Ectodermal cell (in vitro differentiated cells): ENCODE measurements at regions not wholly inside any gene's neighbourhood (a gene's known extent, or its start where the extent isn't known, plus 50 kb on each side); places are given as distances from the start of the nearest gene placed in this dataset.
"Not testable (repeated sequence)": the region's sequence is repeated elsewhere in the genome, so short reads cannot be mapped to it uniquely, and the experiment has no call there.

ENCODE experiments used
- H3K27ac ChIP-seq: 2 replicates; pipeline ENCODE4 v1.7.0; 2013; ENCODE audit warnings: mild to moderate bottlenecking, low read depth, low read length; ENCODE audit not compliant: insufficient read depth, poor library complexity, severe bottlenecking
- H3K27me3 ChIP-seq: 2 replicates; pipeline ENCODE4 v1.7.0; 2013; ENCODE audit warnings: mild to moderate bottlenecking, low read length; ENCODE audit not compliant: insufficient read depth, control insufficient read depth, poor library complexity, severe bottlenecking
- H3K36me3 ChIP-seq: one replicate; pipeline ENCODE4 v1.7.0; 2013; ENCODE audit warnings: low read length; ENCODE audit not compliant: control insufficient read depth, insufficient read depth
- H3K4me1 ChIP-seq: one replicate; pipeline ENCODE4 v1.7.0; 2013; ENCODE audit warnings: low read length; ENCODE audit not compliant: control insufficient read depth, insufficient read depth
- H3K4me3 ChIP-seq: 2 replicates; pipeline ENCODE4 v1.7.0; 2013; ENCODE audit warnings: low read depth, low read length, control low read depth; ENCODE audit not compliant: insufficient read depth
- H3K9me3 ChIP-seq: 2 replicates; pipeline ENCODE4 v1.7.0; 2013; ENCODE audit warnings: mild to moderate bottlenecking, low read length, moderate library complexity; ENCODE audit not compliant: control insufficient read depth
- WGBS, 2 experiments: methylation state at CpG; one replicate each; pipeline ENCODE4 v1.1.7; 2013; ENCODE audit warnings: missing lambda C conversion rate in 2 of 2; 5-methylcytosine and 5-hydroxymethylcytosine counted together

DNA sequence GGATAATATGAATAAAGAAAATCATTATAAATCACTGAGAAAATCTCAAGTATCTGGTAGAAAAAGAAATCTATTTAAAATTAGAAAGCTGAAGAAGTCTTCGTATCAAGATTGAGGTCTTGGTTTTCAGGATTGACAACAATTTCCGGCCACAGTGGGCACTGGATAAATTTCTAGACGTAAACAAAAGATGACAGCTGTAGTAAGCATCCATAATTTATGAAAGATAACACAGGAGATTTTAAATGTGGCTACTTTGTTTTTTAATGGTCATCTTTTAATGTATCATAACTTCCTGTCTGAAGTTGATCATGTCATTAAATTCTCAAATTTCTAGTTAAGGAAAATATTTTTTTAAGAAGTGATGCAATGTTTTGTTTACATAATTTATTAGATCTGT is 444.2 kb downstream of the HTR1B start:
- H3K4me3 ChIP-seq, result no peak overlapping the region
- H3K27ac ChIP-seq, result no peak overlapping the region
- no peaks in the 10 kb centered on the region for H3K36me3 ChIP-seq
- no peaks in the 10 kb centered on the region for H3K27me3 ChIP-seq
- H3K9me3 ChIP-seq, result no peaks in the 10 kb centered on the region
- WGBS, 2 experiments, result 94 to 95% methylated on average over 3 of the region's 3 CpGs
- H3K4me1 ChIP-seq, result no peaks in the 10 kb centered on the region

DNA sequence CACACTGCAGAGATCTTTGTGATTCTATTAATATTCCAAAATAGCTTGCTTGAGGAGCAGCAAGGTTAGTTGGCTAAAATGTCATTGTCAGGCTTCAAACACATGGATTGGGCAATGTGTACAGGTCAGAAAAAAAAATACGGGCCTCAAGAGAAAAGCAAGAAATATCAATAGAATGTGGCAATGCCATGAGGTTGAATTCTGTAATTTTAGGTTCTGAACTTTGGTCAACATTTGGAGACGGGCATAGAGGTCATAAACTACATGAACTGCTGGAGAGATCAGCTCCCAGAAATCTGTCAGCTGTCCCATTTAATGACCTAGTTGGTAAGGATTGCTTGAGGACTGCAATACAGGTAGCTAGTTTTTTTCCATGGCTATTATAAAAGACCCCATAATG is 445.8 kb downstream of the HTR1B start:
- H3K36me3 ChIP-seq, result no peaks in the 10 kb centered on the region
- H3K9me3 ChIP-seq, result no peaks in the 10 kb centered on the region
- no peak overlapping the region for H3K4me3 ChIP-seq
- no peaks in the 10 kb centered on the region for H3K4me1 ChIP-seq
- H3K27ac ChIP-seq, result no peak overlapping the region
- H3K27me3 ChIP-seq, result no peaks in the 10 kb centered on the region
- 96% methylated on average over 2 of the region's 2 CpGs for WGBS, 2 experiments

DNA sequence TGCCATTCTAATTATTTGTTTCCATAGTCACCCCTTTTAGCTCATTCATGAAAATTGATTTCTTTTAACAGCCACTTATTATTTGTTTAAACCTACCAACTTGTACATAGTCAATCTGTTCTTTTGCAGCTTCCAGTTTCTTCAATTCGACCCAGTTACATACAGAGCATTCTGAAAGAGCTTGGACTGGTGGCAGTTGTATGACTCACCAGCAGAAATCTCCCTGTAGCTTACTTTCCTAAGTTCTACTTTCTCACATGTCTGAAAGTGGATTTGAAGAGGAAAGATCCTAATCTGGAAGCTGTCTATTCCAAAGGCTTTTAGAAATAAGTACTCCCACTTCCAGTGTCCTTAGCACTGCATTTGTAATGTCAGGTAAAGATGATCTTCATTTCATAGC is 447.9 kb downstream of the HTR1B start:
- Histone ChIP-seq H3K36me3 (no peaks in the 10 kb centered on the region), H3K4me3 (no peak overlapping the region), H3K27ac (no peak overlapping the region), H3K9me3 (no peaks in the 10 kb centered on the region), H3K4me1 (no peaks in the 10 kb centered on the region), H3K27me3 (no peaks in the 10 kb centered on the region)
- WGBS, 2 experiments, result 85% methylated on average over 1 of the region's 1 CpG

DNA sequence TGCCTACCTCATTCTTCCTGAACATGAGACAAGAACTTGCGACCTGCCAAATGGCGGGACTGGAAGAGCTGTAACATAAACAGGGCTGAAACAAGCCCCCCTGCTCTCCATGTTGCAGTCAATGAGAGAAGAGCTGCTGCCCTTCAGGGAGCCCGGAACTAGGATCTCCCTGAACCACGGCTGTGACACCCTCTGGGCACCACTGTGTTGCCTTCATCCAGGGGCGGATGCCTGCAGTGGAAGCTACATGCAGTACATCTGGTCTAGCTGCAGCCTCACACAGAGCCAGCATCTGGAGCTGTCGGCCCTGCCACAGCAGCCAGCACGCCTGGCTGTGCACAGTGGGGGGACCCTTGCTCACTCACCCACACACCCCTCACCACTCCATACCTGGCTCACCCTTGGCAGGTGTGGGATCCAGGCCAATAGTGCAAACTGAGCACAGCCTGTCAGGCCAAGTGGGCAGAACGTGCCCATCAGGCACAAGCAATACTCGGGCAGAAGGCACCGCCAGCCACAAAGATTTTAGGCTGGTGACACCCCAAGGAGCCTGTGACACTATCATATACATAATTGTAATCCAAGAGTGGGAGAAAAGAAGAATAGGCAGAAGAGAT is 451.3 kb downstream of the HTR1B start:
- no peak overlapping the region for H3K27ac ChIP-seq
- H3K27me3 ChIP-seq, result no peaks in the 10 kb centered on the region
- 93 to 95% methylated on average over 10 of the region's 10 CpGs for WGBS, 2 experiments
- H3K9me3 ChIP-seq, result no peaks in the 10 kb centered on the region
- no peaks in the 10 kb centered on the region for H3K4me1 ChIP-seq
- H3K4me3 ChIP-seq, result no peak overlapping the region
- no peaks in the 10 kb centered on the region for H3K36me3 ChIP-seq

DNA sequence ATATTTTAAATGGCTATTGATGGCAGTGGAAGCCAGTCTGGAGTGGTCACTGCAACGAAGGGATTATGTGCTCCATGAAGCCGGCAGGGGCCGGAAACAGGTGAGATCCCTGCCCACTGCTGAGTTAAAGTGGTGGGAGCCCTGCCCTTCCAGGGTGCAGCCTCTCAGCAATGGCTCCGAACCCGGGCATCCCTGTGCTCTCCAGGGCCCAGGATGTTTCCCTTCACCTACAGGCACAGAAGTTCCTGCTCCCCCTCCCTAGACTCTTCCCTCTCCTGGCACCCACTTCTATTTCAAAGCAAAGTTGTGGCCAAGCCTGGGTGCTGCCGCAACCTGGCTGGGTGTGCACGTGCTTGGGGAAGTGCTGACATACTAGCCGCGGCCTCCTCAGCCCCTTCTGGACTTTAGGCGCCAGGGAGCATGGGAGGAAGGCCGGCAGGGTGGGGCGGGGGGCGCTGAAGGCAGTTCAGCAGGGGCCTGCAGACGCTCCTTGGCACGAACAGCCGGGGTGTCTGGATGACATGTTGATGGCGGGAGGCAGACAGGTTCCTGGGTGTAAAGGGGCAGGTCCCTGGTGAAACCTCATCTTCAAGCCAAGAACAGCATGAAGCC is 452.3 kb downstream of the HTR1B start:
- H3K27me3 ChIP-seq, result no peaks in the 10 kb centered on the region
- no peak overlapping the region for H3K27ac ChIP-seq
- no peak overlapping the region for H3K4me3 ChIP-seq
- no peaks in the 10 kb centered on the region for H3K4me1 ChIP-seq
- no peaks in the 10 kb centered on the region for H3K36me3 ChIP-seq
- 95 to 97% methylated on average over 17 of the region's 17 CpGs for WGBS, 2 experiments
- H3K9me3 ChIP-seq, result no peaks in the 10 kb centered on the region

DNA sequence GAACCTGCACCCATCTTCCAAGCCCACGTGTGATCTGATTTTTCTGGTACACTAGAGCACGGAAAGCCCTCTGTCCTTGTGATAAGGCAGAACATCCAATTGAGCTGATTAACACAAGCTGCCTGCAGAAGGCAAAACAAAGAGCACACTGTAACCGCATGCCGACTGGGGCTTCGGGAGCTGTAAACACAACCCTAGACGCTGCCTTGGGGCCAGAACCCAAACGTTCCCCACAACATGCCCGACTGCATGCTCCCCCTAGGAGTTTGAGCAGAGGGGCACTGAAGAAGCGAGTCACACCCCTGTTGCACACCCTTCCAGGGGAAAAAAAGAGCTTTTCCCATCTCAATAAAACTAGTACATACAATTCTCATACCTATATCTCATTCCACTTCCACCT is 470.7 kb downstream of the HTR1B start:
- Histone ChIP-seq H3K9me3 (no peaks in the 10 kb centered on the region), H3K36me3 (no peaks in the 10 kb centered on the region), H3K4me3 (no peak overlapping the region), H3K27ac (no peak overlapping the region), H3K4me1 (no peaks in the 10 kb centered on the region), H3K27me3 (no peaks in the 10 kb centered on the region)
- 86 to 89% methylated on average over 9 of the region's 9 CpGs for WGBS, 2 experiments

DNA sequence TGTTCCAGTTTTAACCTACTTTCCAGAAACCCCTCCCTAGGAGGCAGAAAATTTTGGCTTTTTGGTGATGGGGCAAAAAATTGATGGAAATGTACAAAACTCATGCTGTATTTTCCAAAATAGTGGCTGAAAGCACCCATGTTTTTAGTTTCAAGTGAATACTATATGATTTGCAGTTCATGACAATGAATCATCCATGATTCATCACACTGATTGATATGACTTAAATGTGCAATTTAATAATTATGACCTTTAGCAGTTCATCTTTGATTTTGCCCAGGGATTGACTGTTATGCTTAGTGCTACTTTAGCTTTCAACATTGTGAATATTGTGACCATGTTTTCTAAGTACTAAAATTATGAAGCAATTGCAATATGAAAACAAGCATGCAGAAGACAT is 478.7 kb downstream of the HTR1B start:
- Histone ChIP-seq H3K4me1 (no peaks in the 10 kb centered on the region), H3K27me3 (no peaks in the 10 kb centered on the region), H3K9me3 (no peaks in the 10 kb centered on the region), H3K36me3 (no peaks in the 10 kb centered on the region), H3K4me3 (no peak overlapping the region), H3K27ac (no peak overlapping the region)

DNA sequence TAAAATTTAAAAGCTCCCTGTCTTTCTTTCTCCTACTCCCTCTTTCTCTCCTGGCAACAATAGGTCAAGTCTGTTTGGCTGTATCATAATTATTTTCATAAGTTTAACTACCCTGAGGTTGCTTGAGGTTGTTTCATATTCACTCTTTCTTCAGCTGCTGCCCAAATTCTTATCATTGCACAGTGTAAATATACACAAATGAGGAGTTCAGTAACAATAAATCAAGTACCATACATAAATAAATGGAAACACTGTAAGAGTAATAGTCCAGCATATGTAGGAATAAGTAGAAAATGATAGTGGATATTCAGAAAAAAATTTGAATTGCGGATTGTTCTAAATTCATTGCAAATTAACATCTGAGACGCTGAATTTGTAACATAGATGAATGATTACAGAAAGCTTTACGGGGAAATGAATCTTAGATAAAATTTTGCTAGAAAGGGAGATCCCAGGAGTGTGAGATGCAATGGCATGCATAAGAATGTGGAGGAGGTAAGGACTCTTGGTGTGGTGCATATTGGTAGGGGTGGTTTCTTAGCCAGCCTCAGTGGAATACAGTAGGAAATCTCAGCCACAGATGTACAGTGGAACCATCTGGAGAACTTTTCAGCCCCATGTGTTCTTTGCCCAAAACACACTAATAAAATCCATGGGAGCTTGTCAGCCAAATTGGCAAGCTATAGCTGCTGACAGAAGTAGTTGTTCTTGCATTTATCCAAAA is 480.7 kb downstream of the HTR1B start:
- Histone ChIP-seq H3K9me3 (no peaks in the 10 kb centered on the region), H3K4me1 (no peaks in the 10 kb centered on the region), H3K27me3 (no peaks in the 10 kb centered on the region), H3K4me3 (no peak overlapping the region), H3K36me3 (no peaks in the 10 kb centered on the region), H3K27ac (no peak overlapping the region)
- 94 to 98% methylated on average over 3 of the region's 3 CpGs for WGBS, 2 experiments

DNA sequence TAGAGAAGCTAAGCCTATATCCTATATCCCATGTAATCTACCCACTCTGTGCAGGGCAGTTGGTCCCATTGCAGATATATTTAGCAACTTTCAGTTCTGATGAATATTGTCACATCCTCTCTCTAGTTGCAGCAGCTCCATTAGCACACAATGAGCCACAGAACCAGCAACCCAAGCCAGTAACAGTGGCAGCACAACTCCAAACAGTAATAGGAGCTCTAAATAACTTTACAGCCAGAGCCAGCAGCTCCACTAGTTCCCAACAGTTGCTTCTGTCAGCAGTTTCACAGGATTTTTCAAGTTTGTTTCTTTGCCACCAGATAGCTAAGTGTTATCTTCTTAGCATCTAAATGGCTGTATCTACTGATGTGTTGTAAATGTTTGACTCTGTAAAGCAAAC is 490.8 kb downstream of the HTR1B start:
- Histone ChIP-seq H3K4me1 (no peaks in the 10 kb centered on the region), H3K27me3 (no peaks in the 10 kb centered on the region), H3K27ac (no peak overlapping the region), H3K4me3 (no peak overlapping the region), H3K9me3 (no peaks in the 10 kb centered on the region), H3K36me3 (no peaks in the 10 kb centered on the region)

DNA sequence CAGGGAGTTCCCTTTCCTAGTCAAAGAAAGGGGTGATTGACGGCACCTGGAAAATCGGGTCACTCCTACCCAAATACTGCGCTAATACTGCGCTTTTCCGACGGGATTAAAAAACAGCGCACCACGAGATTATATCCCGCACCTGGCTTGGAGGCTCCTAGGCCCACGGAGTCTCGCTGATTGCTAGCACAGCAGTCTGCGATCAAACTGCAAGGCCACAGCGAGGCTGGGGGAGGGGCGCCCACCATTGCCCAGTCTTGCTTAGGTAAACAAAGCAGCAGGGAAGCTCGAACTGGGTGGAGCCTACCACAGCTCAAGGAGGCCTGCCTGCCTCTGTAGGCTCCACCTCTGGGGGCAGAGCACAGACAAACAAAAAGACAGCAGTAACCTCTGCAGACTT is 504.1 kb downstream of the HTR1B start:
- H3K27ac ChIP-seq, H3K4me1 ChIP-seq, H3K36me3 ChIP-seq, H3K4me3 ChIP-seq, H3K27me3 ChIP-seq, H3K9me3 ChIP-seq: not testable (repeated sequence)
- WGBS, 2 experiments, result 86% methylated on average over 15 of the region's 15 CpGs
